ENCODE measurements at regions not wholly inside any gene's neighbourhood (a gene's known extent, or its start where the extent isn't known, plus 50 kb on each side); places are given as distances from the start of the nearest gene placed in this dataset.

DNA sequence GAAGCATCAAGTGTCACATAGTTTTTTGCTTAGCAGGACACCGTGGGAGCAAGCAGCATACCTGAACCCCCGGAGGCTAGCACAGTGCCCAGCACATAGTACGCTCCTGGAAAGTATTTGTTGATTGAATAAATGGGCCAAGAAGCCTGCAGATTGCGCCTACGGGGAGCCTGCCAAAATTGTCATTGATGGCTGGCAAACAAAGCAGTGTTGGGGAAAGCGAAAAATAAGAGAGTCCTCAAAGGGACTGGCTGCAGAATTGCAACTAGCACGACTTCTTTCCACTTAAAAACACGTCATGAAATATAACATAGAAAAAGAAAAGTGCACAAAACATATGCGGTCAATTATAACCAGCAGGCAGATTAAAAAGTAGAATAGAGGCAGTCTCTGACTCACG lies 125.2 kb upstream of the GALNT2 start:
- Mint-ChIP-seq H3K4me1 (ENCODE audit: low read depth) (no peaks in the 10 kb centered on the region), H3K9me3 (no peaks in the 10 kb centered on the region), H3K27ac (no peak overlapping the region), H3K4me3 (ENCODE audit: low read depth) (no peak overlapping the region), H3K36me3 (ENCODE audit: low read depth) (no peaks in the 10 kb centered on the region), H3K27me3 (ENCODE audit: low read depth) (peaks cover 2% of the 10 kb centered on the region)
- no peak for DNase-seq (ENCODE audit: low spot score)
- intact Hi-C loops (cut with micrococcal nuclease): no loop called here

GRCh38 chr1:229942501-229942900 lies 124.5 kb upstream of the GALNT2 start:
- H3K4me1 Mint-ChIP-seq (ENCODE audit: low read depth): no peaks in the 10 kb centered on the region
- no peak overlapping the region for H3K27ac Mint-ChIP-seq
- no peaks in the 10 kb centered on the region for H3K36me3 Mint-ChIP-seq (ENCODE audit: low read depth)
- no peaks in the 10 kb centered on the region for H3K9me3 Mint-ChIP-seq
- no peak for DNase-seq (ENCODE audit: low spot score)
- no peak overlapping the region for H3K4me3 Mint-ChIP-seq (ENCODE audit: low read depth)
- intact Hi-C loops (cut with micrococcal nuclease): no loop called here
- H3K27me3 Mint-ChIP-seq (ENCODE audit: low read depth): peaks cover 2% of the 10 kb centered on the region

- intact Hi-C loops (cut with micrococcal nuclease): no loop called here
- no peak for DNase-seq (ENCODE audit: low spot score)
- Mint-ChIP-seq H3K27ac (no peak overlapping the region), H3K4me1 (ENCODE audit: low read depth) (no peaks in the 10 kb centered on the region), H3K4me3 (ENCODE audit: low read depth) (no peak overlapping the region), H3K9me3 (no peaks in the 10 kb centered on the region), H3K36me3 (ENCODE audit: low read depth) (no peaks in the 10 kb centered on the region), H3K27me3 (ENCODE audit: low read depth) (peaks cover 2% of the 10 kb centered on the region)
Observed at GRCh38 chr1:229943148-229943714, 123.8 kb upstream of the GALNT2 start.

- no peak overlapping the region for H3K27ac Mint-ChIP-seq
- H3K4me1 Mint-ChIP-seq (ENCODE audit: low read depth): no peaks in the 10 kb centered on the region
- no peaks in the 10 kb centered on the region for H3K27me3 Mint-ChIP-seq (ENCODE audit: low read depth)
- no peak for DNase-seq (ENCODE audit: low spot score)
- no peak overlapping the region for H3K4me3 Mint-ChIP-seq (ENCODE audit: low read depth)
- intact Hi-C loops (cut with micrococcal nuclease): no loop called here
- H3K9me3 Mint-ChIP-seq: no peaks in the 10 kb centered on the region
- no peaks in the 10 kb centered on the region for H3K36me3 Mint-ChIP-seq (ENCODE audit: low read depth)
Observed at GRCh38 chr1:229943988-229944743, 122.9 kb upstream of the GALNT2 start.

DNA sequence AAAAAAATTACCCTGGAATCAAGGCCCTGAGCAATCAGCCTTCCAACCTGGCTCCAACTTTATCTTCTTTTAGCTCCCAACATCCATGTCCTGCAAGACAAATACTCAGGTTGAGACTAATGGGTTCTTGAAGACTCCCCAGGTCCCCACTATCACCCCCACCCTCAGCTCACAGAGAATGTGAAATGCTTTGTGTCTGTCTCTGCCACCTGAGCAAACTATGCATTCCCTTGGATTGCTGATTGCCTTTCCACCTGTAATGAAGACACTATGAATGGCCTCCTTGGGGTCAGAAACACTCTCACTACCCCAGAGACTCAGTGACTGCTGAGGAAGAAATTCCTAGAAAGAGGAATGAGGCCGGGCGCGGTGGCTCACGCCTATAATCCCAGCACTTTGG lies 121.2 kb upstream of the GALNT2 start:
- Mint-ChIP-seq H3K27me3 (ENCODE audit: low read depth) (peaks cover 5% of the 10 kb centered on the region), H3K27ac (no peak overlapping the region), H3K9me3 (no peaks in the 10 kb centered on the region), H3K36me3 (ENCODE audit: low read depth) (no peaks in the 10 kb centered on the region), H3K4me1 (ENCODE audit: low read depth) (no peaks in the 10 kb centered on the region), H3K4me3 (ENCODE audit: low read depth) (no peak overlapping the region)
- intact Hi-C loops (cut with micrococcal nuclease): no loop called here
- DNase-seq (ENCODE audit: low spot score): no peak

- no peak overlapping the region for H3K27ac Mint-ChIP-seq
- no peaks in the 10 kb centered on the region for H3K4me1 Mint-ChIP-seq (ENCODE audit: low read depth)
- H3K27me3 Mint-ChIP-seq (ENCODE audit: low read depth): peaks cover 5% of the 10 kb centered on the region
- no peak for DNase-seq (ENCODE audit: low spot score)
- H3K36me3 Mint-ChIP-seq (ENCODE audit: low read depth): no peaks in the 10 kb centered on the region
- intact Hi-C loops (cut with micrococcal nuclease): no loop called here
- H3K9me3 Mint-ChIP-seq: no peaks in the 10 kb centered on the region
- no peak overlapping the region for H3K4me3 Mint-ChIP-seq (ENCODE audit: low read depth)
Observed at GRCh38 chr1:229947968-229948367, 119.1 kb upstream of the GALNT2 start.

GRCh38 chr1:229948438-229948837 lies 118.6 kb upstream of the GALNT2 start:
- DNase-seq (ENCODE audit: low spot score): no peak
- H3K4me1 Mint-ChIP-seq (ENCODE audit: low read depth): peaks cover 3% of the 10 kb centered on the region
- peaks cover 5% of the 10 kb centered on the region for H3K27me3 Mint-ChIP-seq (ENCODE audit: low read depth)
- intact Hi-C loops (cut with micrococcal nuclease): no loop called here
- no peak overlapping the region for H3K27ac Mint-ChIP-seq
- no peaks in the 10 kb centered on the region for H3K9me3 Mint-ChIP-seq
- no peaks in the 10 kb centered on the region for H3K36me3 Mint-ChIP-seq (ENCODE audit: low read depth)
- no peak overlapping the region for H3K4me3 Mint-ChIP-seq (ENCODE audit: low read depth)

DNA sequence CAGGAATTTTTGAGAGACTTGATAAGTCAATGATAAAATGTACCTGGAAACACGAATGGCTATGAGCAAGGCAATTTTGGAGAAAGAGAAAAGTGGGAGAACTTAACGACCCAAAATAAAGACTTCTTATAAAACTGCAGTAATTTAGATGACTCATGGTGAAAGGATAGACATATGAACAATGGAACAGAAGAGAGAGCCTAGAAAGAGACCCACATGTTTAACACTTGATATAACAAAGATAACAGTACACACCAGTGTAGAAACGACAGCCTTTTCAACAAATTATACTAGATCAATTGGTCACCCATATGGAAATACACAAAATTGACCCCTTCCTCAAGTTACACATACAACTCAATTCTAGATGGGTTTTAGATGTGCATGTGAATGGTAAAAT lies 117.5 kb upstream of the GALNT2 start:
- Mint-ChIP-seq H3K9me3 (no peaks in the 10 kb centered on the region), H3K4me1 (ENCODE audit: low read depth) (peaks cover 10% of the 10 kb centered on the region), H3K36me3 (ENCODE audit: low read depth) (no peaks in the 10 kb centered on the region), H3K27ac (no peak overlapping the region), H3K27me3 (ENCODE audit: low read depth) (peaks cover 5% of the 10 kb centered on the region), H3K4me3 (ENCODE audit: low read depth) (no peak overlapping the region)
- intact Hi-C loops (cut with micrococcal nuclease): no loop called here
- DNase-seq (ENCODE audit: low spot score): no peak

- intact Hi-C loops (cut with micrococcal nuclease): no loop called here
- DNase-seq (ENCODE audit: low spot score): no peak
Observed at GRCh38 chr1:229950020-229950419, 117.0 kb upstream of the GALNT2 start.

DNA sequence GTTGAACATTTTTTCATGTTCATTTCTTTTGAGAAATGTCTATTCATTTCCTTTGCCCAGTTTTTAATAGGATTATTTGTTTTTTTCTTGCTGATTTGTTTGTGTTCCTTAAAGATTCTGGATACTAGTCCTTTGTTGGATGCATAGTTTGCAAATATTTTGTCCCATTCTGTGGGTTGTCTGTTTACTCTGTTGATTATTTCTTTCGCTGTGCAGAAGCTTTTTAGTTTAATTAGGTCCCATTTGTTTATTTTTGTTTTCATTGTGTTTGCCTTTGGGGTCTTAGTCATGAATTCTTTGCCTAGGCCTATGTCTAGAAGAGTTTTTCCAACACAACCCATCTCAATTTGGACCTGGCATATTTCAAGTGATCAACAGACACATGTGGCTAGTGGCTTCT lies 116.1 kb upstream of the GALNT2 start:
- Mint-ChIP-seq H3K4me3 (ENCODE audit: low read depth) (no peak overlapping the region), H3K27me3 (ENCODE audit: low read depth) (peaks cover 5% of the 10 kb centered on the region), H3K27ac (no peak overlapping the region), H3K4me1 (ENCODE audit: low read depth) (peaks cover 10% of the 10 kb centered on the region), H3K36me3 (ENCODE audit: low read depth) (no peaks in the 10 kb centered on the region), H3K9me3 (no peaks in the 10 kb centered on the region)
- intact Hi-C loops (cut with micrococcal nuclease): no loop called here
- no peak for DNase-seq (ENCODE audit: low spot score)

More at GRCh38 chr1:229950020-229950419, 117.0 kb upstream of the GALNT2 start:
- H3K4me3 Mint-ChIP-seq (ENCODE audit: low read depth): no peak overlapping the region
- H3K36me3 Mint-ChIP-seq (ENCODE audit: low read depth): no peaks in the 10 kb centered on the region
- H3K9me3 Mint-ChIP-seq: no peaks in the 10 kb centered on the region
- peaks cover 10% of the 10 kb centered on the region for H3K4me1 Mint-ChIP-seq (ENCODE audit: low read depth)
- H3K27ac Mint-ChIP-seq: no peak overlapping the region
- peaks cover 5% of the 10 kb centered on the region for H3K27me3 Mint-ChIP-seq (ENCODE audit: low read depth)

GRCh38 chr1:229951856-229952534 lies 115.0 kb upstream of the GALNT2 start:
- intact Hi-C loops (cut with micrococcal nuclease): no loop called here

DNA sequence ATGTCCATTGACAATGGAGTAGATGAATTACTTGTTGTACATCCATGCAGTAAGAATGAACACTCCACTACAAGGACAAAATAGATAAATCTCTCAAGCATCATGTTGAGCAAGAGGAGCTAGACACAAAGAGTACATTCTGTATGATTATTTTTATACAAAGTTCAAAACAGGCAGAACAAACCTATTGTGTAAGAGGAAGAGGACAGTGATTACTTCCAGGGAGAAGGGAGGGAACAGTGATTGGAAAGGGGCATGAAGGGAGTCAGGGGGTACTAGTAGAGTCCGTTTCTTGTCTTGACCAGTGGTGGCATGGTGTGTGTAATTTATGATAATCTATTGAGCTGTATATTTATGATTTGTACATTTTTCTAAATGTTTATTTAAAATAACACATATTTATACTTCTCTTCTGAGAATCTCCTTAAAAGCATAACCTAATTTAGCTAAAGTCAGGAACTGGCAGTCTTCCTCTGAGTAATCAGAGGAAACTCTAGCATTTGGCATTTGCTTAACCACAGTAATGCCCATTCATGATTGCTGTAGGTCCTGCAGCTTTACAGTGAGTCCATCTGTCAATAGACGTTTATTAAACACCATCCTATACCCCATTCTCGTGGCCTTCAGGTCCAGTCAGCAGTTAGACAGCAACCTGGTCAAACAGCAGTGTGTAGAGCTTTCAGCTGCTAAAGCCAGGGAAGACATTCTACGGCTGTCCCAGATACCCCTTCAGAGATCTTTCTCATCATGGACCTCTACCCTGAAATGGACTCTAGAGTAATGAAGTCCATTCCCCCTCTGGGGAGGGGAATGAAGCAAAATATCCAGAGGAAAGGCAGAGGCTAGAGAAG lies 114.1 kb upstream of the GALNT2 start:
- Mint-ChIP-seq H3K9me3 (peaks cover 6% of the 10 kb centered on the region), H3K27me3 (ENCODE audit: low read depth) (peaks cover 12% of the 10 kb centered on the region), H3K4me1 (ENCODE audit: low read depth) (peaks cover 10% of the 10 kb centered on the region), H3K4me3 (ENCODE audit: low read depth) (no peak overlapping the region), H3K27ac (no peak overlapping the region), H3K36me3 (ENCODE audit: low read depth) (no peaks in the 10 kb centered on the region)
- intact Hi-C loops (cut with micrococcal nuclease): no loop called here
- no peak for DNase-seq (ENCODE audit: low spot score)

More at GRCh38 chr1:229951856-229952534, 115.0 kb upstream of the GALNT2 start:
- no peak overlapping the region for H3K4me3 Mint-ChIP-seq (ENCODE audit: low read depth)
- H3K27me3 Mint-ChIP-seq (ENCODE audit: low read depth): peaks cover 5% of the 10 kb centered on the region
- DNase-seq (ENCODE audit: low spot score): no peak
- H3K36me3 Mint-ChIP-seq (ENCODE audit: low read depth): no peaks in the 10 kb centered on the region
- no peaks in the 10 kb centered on the region for H3K9me3 Mint-ChIP-seq
- no peak overlapping the region for H3K27ac Mint-ChIP-seq
- peaks cover 10% of the 10 kb centered on the region for H3K4me1 Mint-ChIP-seq (ENCODE audit: low read depth)
